Endothelial cell of umbilical vein (primary cell): ENCODE measurements at regions not wholly inside any gene's neighbourhood (a gene's known extent, or its start where the extent isn't known, plus 50 kb on each side); places are given as distances from the start of the nearest gene placed in this dataset.
A peak's percentile ranks its signal among the peaks of the same experiment; 100 is the strongest.

Source experiments
- BruUV-seq: library from RNA; stranded (reverse); fragments of 400-500 nt; replicated peaks from 2 replicates; lab custom pipeline; 2021; lab: Mats Ljungman, UMichigan
- CTCF ChIA-PET: fragments of 300-600, 350-600 bp; sonication (Branson Sonifier 250); formaldehyde crosslinking; loops from one replicate; lab custom pipeline; 2021; ENCODE audit warnings: antibody characterized with exemption, inconsistent platforms; lab: Charles Lee
- POLR2A ChIA-PET: fragments of 300-600, 350-600 bp; sonication (Branson Sonifier 250); formaldehyde crosslinking; loops from one replicate; lab custom pipeline; 2021; ENCODE audit warnings: antibody characterized with exemption, inconsistent platforms; lab: Charles Lee
- DNase-seq: peaks from one replicate; pipeline ENCODE4 v3.0.0-alpha.2; 2011; ENCODE audit warnings: low read depth, low spot score
- FAIRE-seq: peaks from 2 replicates; lab custom pipeline; 2011; peaks lifted over from hg19 to GRCh38; lab: Jason Lieb, UNC
- H2AFZ ChIP-seq: 2 replicates; pipeline ENCODE4 v1.6.0; 2012; ENCODE audit warnings: low read depth, low read length, control low read depth, inconsistent platforms
- H3K27ac ChIP-seq: 2 replicates; pipeline ENCODE4 v1.5.1; 2011; ENCODE audit warnings: low read depth, mild to moderate bottlenecking, control low read depth, low read length, moderate library complexity; ENCODE audit not compliant: insufficient read depth
- H3K27me3 ChIP-seq, 2 experiments: 2 replicates each; pipeline versions ENCODE4 v1.6.0 to v1.6.1; 2011; ENCODE audit warnings: low read length in 2 of 2, mixed read lengths in 1 of 2; ENCODE audit not compliant: control insufficient read depth in 2 of 2, insufficient read depth in 2 of 2
- H3K36me3 ChIP-seq, 2 experiments: 2 replicates in 1 of 2; 3 replicates in 1 of 2; pipeline ENCODE4 v1.5.1; 2011; ENCODE audit warnings: low read length in 2 of 2, mild to moderate bottlenecking in 1 of 2, moderate library complexity in 1 of 2; ENCODE audit not compliant: control insufficient read depth in 2 of 2, insufficient read depth in 2 of 2; ENCODE audit errors: extremely low read depth in 1 of 2
- H3K4me1 ChIP-seq: 3 replicates; pipeline ENCODE4 v1.5.1; 2011; ENCODE audit warnings: mild to moderate bottlenecking, low read length; ENCODE audit not compliant: control insufficient read depth, insufficient read depth; ENCODE audit errors: extremely low read depth
- H3K4me2 ChIP-seq: 2 replicates; pipeline ENCODE4 v1.6.1; 2011; ENCODE audit warnings: low read length, control low read depth, mixed read lengths; ENCODE audit not compliant: insufficient read depth
- H3K4me3 ChIP-seq, 3 experiments: fragments of 200-600 bp in 1 of 3; sonication (generic), shearing (Covaris generic) in 1 of 3; replicated peaks in 1 of 3; 2 replicates each; pipeline ENCODE4 v1.5.1; 2011 to 2016; ENCODE audit warnings: control low read depth in 3 of 3, low read length in 3 of 3, mild to moderate bottlenecking in 2 of 3, inconsistent platforms in 1 of 3, low read depth in 1 of 3, moderate library complexity in 1 of 3; ENCODE audit not compliant: insufficient read depth in 1 of 3
- H3K79me2 ChIP-seq: 2 replicates; pipeline ENCODE4 v1.6.0; 2012; ENCODE audit warnings: low read length, inconsistent platforms; ENCODE audit not compliant: control insufficient read depth, insufficient read depth
- H3K9ac ChIP-seq: replicated peaks from 2 replicates; pipeline ENCODE3; 2011; ENCODE audit warnings: low read length, control low read depth; ENCODE audit not compliant: insufficient read depth; ENCODE audit errors: extremely low read depth
- H3K9me1 ChIP-seq: replicated peaks from 3 replicates; pipeline ENCODE4 v1.6.0; 2011; ENCODE audit warnings: mild to moderate bottlenecking, low read length; ENCODE audit not compliant: control insufficient read depth, insufficient read depth; ENCODE audit errors: extremely low read depth
- H3K9me3 ChIP-seq: replicated peaks from 2 replicates; pipeline ENCODE4 v1.5.1; 2012; ENCODE audit warnings: low read length, inconsistent platforms; ENCODE audit not compliant: control insufficient read depth, insufficient read depth
- H4K20me1 ChIP-seq: replicated peaks from 2 replicates; pipeline ENCODE3; 2011; ENCODE audit warnings: mild to moderate bottlenecking, low read length; ENCODE audit not compliant: control insufficient read depth, insufficient read depth; ENCODE audit errors: extremely low read depth
- CTCF ChIP-seq, 2 donors: IDR thresholded peaks; 1 replicate in 1 of 2; 2 replicates in 1 of 2; pipeline ENCODE4 v1.5.1; 2011; ENCODE audit warnings: low read length in 2 of 2, mild to moderate bottlenecking in 2 of 2, moderate library complexity in 2 of 2, control low read depth in 1 of 2, inconsistent platforms in 1 of 2, low read depth in 1 of 2; ENCODE audit not compliant: insufficient read depth in 1 of 2; ENCODE audit errors: extremely low read depth in 1 of 2
- EZH2 ChIP-seq: IDR thresholded peaks from 2 replicates; pipeline ENCODE4 v1.6.1; 2012; ENCODE audit warnings: borderline replicate concordance, low read depth, mild to moderate bottlenecking, moderate library complexity, low read length, inconsistent platforms; ENCODE audit not compliant: severe bottlenecking
- FOS ChIP-seq: IDR thresholded peaks from 2 replicates; pipeline ENCODE4 v1.6.1; 2011; ENCODE audit warnings: mild to moderate bottlenecking, low read length, moderate library complexity, borderline replicate concordance; ENCODE audit not compliant: insufficient read depth
- GATA2 ChIP-seq: IDR thresholded peaks from 2 replicates; pipeline ENCODE4 v1.7.0; 2011; ENCODE audit warnings: low read depth, mild to moderate bottlenecking, moderate library complexity, mixed read lengths, low read length; ENCODE audit not compliant: insufficient read length, insufficient read depth
- JUN ChIP-seq: IDR thresholded peaks from 2 replicates; pipeline ENCODE4 v1.6.1; 2011; ENCODE audit warnings: borderline replicate concordance, low read depth; ENCODE audit not compliant: insufficient read length, insufficient read depth
- MAX ChIP-seq: IDR thresholded peaks from 2 replicates; pipeline ENCODE4 v1.6.1; 2011; ENCODE audit not compliant: insufficient read depth, insufficient read length
- MYC ChIP-seq: IDR thresholded peaks from one replicate; pipeline ENCODE4 v1.6.1; 2011; ENCODE audit warnings: mild to moderate bottlenecking, low read depth, low read length
- POLR2A ChIP-seq: IDR thresholded peaks from 2 replicates; pipeline ENCODE4 v1.6.1; 2012; ENCODE audit warnings: low read depth, mild to moderate bottlenecking, control low read depth, low read length
- POLR2AphosphoS5 ChIP-seq: IDR thresholded peaks from 2 replicates; pipeline ENCODE4 v1.6.1; 2012; ENCODE audit warnings: low read depth, mild to moderate bottlenecking, control low read depth, low read length, moderate library complexity; ENCODE audit not compliant: insufficient read depth
- dilution Hi-C: fragments of 300-500 bp; cut with MboI; formaldehyde crosslinking; loops from one replicate; pipeline ENCODE4 v1.15.0; 2019; ENCODE audit warnings: low sequenced_read_pairs; ENCODE audit not compliant: extremely low pct_ligation_motif_present
- intact Hi-C: fragments of 100-400 bp; cut with micrococcal nuclease; formaldehyde crosslinking; loops from one replicate; pipeline ENCODE4 v1.10.0; 2022

- FAIRE-seq, result no peak
- H3K9ac ChIP-seq, result no peak overlapping the region
- peak; percentile 39 for DNase-seq
- CTCF ChIA-PET, result no interaction called here
- dilution Hi-C loops (no loop called here), intact Hi-C loops (no loop called here)
- peaks cover 7% of the 10 kb centered on the region for H3K4me1 ChIP-seq
- no peak overlapping the region for H3K4me3 ChIP-seq
- POLR2A ChIA-PET, result no interaction called here
- H3K27me3 ChIP-seq, result no peaks in the 10 kb centered on the region
- H4K20me1 ChIP-seq, result no peaks in the 10 kb centered on the region
- H3K36me3 ChIP-seq, result no peaks in the 10 kb centered on the region
- H2AFZ ChIP-seq, result no peak overlapping the region
- no peaks in the 10 kb centered on the region for H3K9me3 ChIP-seq
- H3K9me1 ChIP-seq, result no peaks in the 10 kb centered on the region
- H3K27ac ChIP-seq, result no peak overlapping the region
- BruUV-seq, result no TSS peak
- TF ChIP-seq JUN (peak; percentile 27), POLR2AphosphoS5 (no peak), POLR2A (no peak), FOS (peak; percentile 82), MAX (no peak), EZH2 (no peak), GATA2 (peak; percentile 87), CTCF (IDR thresholded peaks at IDR 0.05; ENCODE audit: extremely low read depth in 1 of 2, insufficient read depth in 1 of 2, low read depth in 1 of 2, low read length in 2 of 2) (no peak), MYC (no peak)
- H3K4me2 ChIP-seq, result peak overlapping the region; percentile 16
- no peaks in the 10 kb centered on the region for H3K79me2 ChIP-seq
These were observed 612.7 kb downstream of the TBL1XR1 start for GRCh38 chr3:176584413-176585176.
